AG08395 (cell line): ENCODE measurements at regions not wholly inside any gene's neighbourhood (a gene's known extent, or its start where the extent isn't known, plus 50 kb on each side); places are given as distances from the start of the nearest gene placed in this dataset.

Source experiments
- DNase-seq: peaks from one replicate; pipeline ENCODE4 v3.0.0; 2012; ENCODE audit warnings: mixed read lengths, low spot score

DNA sequence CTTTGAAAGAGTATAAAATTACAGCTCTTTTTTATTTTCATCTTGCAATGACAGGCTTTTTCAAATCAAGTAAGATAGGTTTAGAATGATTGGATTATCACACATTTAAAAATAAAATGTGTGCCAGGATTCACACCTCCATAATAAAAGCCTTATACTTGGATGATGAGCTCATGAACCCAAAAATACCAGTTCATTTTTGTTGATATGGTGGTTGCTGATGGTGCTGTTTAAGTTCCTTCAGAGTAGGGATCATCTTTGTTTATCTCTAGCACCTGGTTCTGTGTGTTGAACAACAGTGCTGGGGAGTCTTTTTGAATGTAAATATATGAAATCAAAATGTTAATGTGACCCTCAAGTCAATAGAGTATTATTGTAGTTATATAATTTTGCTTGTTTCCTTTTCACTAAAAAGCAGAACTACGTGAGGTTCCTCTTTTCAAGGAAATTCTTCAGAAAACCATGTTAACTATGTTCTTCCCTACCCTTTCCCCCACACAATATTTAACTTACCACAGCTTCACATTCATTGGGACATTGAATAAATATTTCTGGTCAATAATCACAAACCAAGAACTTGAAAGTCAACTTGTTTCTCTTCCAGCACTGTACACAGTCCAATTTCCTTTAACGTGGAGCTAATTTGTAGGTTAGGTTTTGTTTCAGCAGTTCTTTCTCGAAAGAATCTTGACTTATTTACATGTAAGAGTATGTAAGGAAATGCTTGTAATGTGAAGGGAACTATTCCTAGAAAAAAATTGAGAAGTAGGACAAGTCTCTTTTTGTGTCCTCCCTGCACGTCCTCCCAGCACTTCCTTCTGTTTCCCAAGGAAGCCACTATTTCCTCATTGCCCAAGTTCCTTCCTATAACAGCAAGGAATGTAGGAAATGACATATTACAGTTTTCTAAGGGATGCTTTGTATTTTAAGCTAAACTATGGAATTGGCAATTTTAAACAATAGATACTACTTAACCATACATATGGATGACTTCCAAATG, 945.9 kb upstream of the CITED2 start:
- DNase-seq, result no peak

DNA sequence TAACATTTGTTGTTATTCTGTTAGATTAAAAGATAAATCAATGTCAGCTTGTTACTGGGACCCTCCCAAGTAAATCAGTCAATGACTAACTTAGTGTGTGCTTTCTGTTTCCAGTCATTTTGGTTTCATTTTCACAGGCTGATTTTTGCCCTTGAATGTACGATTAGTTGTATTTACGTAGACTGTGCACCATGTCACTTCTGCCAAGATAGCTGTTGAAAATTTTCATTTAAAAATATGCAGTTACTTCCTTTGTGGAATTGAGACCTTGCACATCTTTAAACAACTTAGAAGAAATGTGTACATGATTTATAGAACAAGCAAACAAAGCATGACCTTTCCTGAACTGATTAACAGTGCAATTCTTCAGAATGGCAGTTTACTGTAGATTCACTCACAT, 944.8 kb upstream of the CITED2 start:
- DNase-seq, result no peak

DNA sequence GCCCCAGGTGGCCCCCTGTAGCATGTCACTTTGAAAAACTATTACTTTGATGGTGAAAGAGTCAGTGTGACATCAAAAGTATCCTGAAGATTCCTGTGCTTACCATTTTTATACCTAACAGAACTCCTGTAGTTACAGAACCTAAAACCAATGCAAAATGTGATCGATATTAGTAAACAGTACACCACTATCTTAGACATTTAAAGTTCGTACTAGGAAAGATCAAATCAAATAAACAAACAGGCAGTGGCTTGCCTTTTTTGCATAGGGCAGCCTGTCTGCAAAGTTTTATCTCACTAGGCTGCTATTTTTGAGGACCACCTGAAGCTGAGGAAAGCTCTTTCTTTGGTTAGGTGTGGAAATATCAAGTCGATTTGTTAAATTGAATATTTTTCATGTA, 944.0 kb upstream of the CITED2 start:
- no peak for DNase-seq

- no peak for DNase-seq
Measured at GRCh38 chr6:140317950-140318349, 943.5 kb upstream of the CITED2 start.

GRCh38 chr6:140316966-140317365, 942.5 kb upstream of the CITED2 start:
- DNase-seq, result no peak

GRCh38 chr6:140314682-140315081, 940.2 kb upstream of the CITED2 start:
- no peak for DNase-seq

DNA sequence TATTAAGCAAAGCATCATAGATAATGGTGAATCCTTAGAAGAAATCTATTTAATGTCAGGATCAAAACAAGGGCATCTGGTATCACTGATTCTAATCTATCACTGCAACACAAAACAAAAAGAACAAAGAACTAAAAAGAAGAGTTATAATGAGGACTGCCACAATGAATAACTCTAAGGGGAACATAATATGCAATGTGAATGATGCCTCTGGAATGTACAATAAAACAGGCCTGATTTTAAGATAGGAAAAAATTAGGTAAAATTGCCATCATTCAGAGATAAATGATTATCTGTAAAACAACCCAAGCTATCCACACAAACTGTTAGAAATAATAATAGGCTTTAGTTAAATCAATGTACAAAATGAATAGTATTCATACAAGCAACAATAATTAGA, 936.7 kb upstream of the CITED2 start:
- no peak for DNase-seq

DNA sequence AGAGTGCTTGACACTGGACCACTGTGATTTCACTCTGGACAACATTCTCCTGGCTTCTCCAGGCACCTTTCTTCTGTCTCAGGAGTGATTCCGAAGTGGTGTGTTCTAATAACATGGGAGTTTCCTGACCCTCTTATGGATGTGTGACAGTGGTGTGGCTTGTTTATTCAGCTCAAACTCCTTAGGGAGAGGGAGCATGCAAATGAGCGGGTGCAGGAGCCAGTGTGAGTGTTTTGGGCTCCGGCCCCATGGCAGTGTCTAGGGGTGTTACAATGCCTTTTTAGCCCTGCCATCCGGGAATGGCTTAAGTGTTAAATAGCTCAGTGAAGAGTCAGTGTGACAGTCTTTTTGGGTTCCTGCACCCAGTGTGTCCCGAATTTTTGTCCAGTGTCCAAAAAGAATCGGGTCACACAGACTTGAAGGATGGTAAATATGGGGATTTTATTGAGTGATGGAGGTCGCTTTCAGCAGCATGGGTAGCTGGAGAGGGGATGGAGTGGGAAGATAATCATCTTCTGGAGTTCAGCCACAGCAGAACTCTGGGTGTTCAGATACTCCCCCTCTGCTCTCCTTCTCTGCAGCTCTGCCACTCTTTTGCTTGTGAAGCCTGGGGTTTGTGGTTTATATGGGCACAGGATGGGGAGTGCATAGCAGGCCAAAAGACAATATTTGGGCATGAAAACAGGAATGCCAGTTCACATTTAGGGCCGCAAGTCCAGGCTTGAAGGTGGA, 928.9 kb upstream of the CITED2 start:
- DNase-seq, result no peak

GRCh38 chr6:140300331-140300730, 925.9 kb upstream of the CITED2 start:
- no peak for DNase-seq

GRCh38 chr6:140289186-140289585, 914.7 kb upstream of the CITED2 start:
- DNase-seq, result no peak

- no peak for DNase-seq
Measured at GRCh38 chr6:140285998-140286690, 911.7 kb upstream of the CITED2 start.

- no peak for DNase-seq
Measured at GRCh38 chr6:140285471-140285870, 911.0 kb upstream of the CITED2 start.

DNA sequence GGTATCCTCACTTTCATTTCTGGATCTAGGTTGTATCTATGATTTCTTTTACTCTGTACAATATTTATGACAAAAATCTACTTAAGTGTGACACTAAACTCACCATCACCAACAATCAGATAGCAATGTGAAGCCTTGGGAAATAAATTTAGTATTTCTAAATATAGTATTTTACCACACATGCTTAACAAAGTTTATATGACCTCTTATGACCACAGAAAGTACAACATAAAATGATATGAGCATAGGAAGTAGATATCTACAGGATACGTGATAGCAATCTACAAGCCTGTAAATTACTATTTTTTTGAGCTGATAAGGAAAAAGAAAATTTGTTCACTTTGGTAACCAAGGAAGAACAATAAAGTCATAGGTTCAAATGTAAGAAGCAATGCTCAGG, 910.4 kb upstream of the CITED2 start:
- no peak for DNase-seq

GRCh38 chr6:140283197-140283596, 908.7 kb upstream of the CITED2 start:
- no peak for DNase-seq

- DNase-seq, result no peak
Measured at GRCh38 chr6:140281767-140282166, 907.3 kb upstream of the CITED2 start.

GRCh38 chr6:140281236-140281635, 906.8 kb upstream of the CITED2 start:
- no peak for DNase-seq

GRCh38 chr6:140276719-140277118, 902.3 kb upstream of the CITED2 start:
- no peak for DNase-seq

GRCh38 chr6:140276133-140276532, 901.7 kb upstream of the CITED2 start:
- DNase-seq, result no peak

DNA sequence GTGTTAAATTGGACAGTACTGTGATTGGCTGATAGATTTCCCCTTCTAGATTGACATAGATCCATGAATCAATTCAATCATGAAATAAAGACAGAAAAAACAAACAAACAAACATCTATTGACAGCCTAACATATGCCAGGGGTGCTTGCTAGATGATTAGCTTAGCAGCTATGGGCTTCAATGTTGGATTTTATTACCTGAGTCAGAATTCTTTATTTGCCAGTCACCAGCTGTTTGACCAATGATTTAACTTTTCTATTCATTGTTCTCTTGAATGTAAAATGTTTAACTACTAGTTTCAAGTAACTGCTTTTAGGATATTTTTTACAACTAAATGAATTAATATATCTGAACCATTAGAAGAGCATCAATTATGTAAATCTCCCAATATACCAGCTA, 901.3 kb upstream of the CITED2 start:
- no peak for DNase-seq

DNA sequence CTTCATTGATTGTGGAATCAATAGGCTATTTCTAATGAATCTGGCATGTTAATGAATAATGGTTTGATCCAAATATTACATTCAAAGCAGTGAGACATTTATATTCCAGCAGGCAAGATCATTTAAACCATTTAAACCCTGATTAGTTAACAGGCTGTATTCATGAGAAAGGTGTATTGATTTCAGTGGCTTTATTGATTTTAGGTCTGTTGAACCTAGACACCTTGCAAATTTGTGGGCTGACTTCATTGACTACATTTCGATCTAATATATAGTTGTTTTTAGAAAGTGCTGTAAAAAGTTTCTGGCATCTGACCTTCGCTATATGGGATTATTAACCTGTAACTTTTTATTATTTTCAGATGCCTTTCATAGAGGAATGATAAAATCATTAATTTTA, 900.1 kb upstream of the CITED2 start:
- no peak for DNase-seq

DNA sequence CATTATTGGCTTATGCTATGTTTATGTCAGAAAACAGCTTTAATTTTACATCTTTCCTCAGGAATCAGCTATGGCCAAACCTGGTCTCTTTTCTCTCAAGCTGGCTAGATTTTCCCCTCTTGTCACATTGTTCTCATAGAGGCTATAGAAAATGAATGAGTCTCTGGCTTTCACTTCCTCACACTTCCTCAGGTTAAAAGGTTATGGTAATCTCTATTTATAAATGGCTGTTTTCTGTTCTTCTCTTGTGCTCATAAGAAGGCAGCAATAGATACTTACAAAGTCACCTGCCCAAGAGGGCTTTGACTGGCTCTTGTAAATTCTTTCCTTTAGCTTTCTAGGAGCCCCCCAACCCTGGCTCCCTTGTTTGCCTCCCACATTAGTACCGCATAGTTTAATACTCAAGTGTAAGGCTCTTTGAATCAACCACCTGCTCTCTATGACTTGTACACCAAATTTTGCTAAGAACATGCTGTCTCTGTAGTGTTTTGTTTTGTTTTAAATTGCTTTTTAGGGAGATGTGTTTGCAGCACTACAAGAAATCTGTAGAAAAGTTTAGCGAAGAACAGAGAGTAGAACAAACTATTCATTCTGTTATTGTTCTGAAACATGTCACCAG, 897.4 kb upstream of the CITED2 start:
- DNase-seq, result no peak

GRCh38 chr6:140269591-140270165, 895.2 kb upstream of the CITED2 start:
- DNase-seq, result no peak
